ENCODE measurements at regions not wholly inside any gene's neighbourhood (a gene's known extent, or its start where the extent isn't known, plus 50 kb on each side); places are given as distances from the start of the nearest gene placed in this dataset.
"Not testable (repeated sequence)": the region's sequence is repeated elsewhere in the genome, so short reads cannot be mapped to it uniquely, and the experiment has no call there.

DNA sequence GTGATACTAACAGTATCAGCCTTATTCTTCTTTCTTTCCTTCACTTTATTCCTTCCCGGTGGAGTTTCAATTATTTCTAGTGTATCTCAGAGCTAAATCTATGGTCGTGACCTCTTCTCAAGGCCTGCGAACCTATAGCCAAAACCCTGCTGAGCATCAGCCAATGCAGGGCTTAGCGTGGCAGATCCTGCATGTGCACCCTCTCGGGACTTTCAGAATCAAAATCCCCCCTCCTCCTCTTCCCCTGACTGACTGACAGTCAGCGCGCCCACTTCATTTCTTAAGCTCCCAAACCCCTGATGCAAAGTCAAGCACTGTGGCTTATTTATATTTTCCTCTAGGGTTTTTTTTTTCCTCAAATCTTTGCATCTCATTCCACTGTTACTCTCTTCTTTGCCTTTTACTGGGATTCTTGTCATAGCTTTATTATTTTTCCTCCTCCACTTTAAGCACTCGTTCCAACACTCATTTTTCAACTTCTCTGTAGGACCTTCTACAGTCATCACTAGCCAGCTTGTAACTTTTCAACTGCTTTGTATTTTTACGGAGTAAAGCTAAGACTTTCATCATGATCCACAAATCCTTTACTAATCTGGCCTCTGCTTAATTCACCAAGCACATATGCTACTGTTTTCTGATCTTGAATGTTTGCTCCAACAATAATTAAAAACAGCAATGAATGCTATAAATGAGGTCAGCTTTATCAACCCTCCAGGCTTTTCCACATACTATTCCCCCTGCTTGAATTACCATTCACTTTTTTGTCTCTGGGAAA is 896.5 kb upstream of the PIK3C3 start:
- DNase-seq (ENCODE audit: low read depth, low spot score) = no peak

DNA sequence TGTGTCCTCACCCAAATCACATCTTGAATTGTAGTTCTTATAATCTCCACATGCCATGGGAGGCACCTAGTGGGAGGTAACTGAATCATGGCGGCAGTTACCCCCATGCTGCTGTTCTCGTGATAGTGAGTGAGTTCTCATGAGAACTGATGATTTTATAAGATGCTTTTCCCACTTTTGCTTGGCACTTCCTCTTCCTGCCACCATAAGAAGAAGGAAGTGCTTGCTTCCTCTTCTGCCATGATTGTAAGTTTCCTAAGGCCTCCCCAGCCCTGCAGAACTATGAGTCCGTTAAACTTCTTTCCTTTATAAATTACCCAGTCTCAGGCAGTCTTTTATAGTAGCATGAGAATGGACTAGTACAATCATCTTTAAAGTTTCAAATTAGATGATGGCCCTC is 902.4 kb upstream of the PIK3C3 start:
- no peak for DNase-seq (ENCODE audit: low read depth, low spot score)

DNA sequence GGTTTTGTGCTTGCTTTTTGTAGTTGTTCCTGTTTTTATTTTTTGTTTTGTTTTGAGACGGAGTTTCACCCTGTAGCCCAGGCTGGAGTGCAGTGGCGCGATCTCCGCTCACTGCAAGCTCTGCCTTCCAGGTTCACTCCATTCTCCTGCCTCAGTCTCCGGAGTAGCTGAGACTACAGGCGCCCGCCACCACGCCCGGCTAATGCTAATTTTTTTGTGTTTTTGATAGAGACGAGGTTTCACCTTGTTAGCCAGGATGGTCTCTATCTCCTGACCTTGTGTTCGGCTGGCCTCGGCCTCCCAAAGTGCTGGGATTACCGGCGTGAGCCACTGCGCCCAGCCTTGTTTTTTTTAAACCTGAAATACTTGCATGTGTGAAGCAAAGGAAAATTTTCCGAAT is 908.8 kb upstream of the PIK3C3 start:
- not testable (repeated sequence) for DNase-seq (ENCODE audit: low read depth, low spot score)

DNA sequence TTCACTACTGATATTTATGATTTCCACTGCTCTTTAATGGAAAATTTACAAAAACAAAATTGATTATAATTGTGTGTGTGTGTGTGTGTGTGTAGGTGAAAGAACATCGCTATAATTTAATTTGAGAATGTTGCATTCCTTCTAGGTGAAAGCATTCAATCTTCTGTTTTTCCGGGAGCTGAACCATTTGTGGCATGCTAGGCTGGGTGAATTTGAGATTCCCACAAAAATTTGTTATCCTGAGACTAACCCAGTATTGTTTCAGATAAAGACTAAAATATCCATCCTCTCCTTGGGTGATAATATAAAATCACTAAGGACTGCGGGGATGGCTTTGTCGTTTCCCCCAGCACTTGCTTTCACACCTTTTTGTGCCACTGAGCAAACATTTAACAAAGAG is 911.2 kb upstream of the PIK3C3 start:
- DNase-seq (ENCODE audit: low read depth, low spot score) = no peak

DNA sequence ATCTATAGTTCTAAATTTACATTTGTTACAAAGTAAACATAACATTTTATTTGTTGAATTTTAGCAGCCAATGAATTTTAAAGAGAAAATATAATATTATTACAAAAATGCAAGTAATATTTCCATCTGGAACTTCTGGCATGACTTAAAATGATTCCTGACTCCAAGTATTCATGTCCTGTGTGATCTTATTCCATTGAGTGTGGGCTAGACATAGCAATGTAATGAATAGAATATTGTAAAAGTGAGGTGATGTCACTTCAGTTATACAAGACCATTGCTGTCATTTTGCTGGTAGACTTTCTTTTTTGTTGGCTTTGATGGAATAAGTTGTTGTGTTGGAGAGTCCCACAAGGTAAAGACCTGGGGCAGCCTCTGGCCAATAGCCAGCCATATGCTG is 912.2 kb upstream of the PIK3C3 start:
- DNase-seq (ENCODE audit: low read depth, low spot score) = no peak

DNA sequence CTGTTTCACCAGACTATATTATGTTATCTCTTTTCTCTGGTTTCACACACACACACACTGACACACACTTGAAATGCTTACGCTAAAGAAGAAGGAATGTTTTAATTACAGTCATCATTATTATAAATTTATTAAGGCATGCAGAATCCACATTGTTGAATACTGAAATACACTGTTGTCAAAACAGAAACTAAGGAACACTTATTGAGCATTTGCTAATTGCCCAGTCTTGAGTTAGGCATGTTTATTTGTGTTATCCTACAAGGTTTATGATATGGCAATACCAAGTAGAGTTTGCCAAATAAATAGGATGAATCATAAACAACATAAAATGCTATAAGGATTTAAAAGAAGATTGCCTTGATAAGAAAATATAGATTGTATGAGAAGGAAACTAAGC is 917.0 kb upstream of the PIK3C3 start:
- DNase-seq (ENCODE audit: low read depth, low spot score) = no peak

DNA sequence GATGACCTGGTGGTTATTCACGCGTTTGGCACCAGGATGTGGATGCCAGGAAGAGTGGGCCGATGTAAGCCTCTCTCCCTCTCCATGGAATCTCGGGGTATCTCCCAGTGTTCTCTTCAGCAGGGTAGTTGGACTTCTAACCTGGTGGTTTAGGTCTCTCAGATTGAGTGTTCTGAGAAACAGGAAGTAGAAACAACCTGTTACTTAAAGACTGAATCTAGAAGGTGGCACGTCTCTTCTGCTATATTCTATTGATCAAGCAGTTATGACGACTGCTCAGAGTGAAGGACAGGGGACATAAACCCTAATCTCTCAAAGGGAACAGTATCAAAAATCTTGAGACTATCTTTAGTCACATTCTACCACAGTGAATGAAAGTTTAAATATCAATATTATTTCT is 918.7 kb upstream of the PIK3C3 start:
- DNase-seq (ENCODE audit: low read depth, low spot score) = no peak

DNA sequence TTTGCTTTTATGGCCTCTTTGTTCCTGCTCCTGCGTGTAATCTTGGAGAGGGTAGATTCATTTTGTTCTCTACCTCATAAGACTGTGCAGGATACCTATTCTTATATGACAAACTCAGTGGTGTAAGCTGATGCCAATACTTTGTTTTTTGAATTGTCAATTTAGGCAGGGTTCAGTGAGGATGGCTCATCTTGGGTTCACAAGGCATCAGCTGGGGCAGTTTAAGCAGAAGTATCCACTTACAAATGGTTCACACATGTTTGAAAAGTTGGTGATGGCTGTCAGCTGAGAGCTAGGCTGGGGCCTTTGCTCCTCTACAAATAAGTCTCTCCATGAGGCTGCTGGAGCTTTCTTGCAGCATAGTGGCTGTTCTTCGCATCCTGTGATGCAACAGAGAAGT is 920.6 kb upstream of the PIK3C3 start:
- DNase-seq (ENCODE audit: low read depth, low spot score) = no peak

DNA sequence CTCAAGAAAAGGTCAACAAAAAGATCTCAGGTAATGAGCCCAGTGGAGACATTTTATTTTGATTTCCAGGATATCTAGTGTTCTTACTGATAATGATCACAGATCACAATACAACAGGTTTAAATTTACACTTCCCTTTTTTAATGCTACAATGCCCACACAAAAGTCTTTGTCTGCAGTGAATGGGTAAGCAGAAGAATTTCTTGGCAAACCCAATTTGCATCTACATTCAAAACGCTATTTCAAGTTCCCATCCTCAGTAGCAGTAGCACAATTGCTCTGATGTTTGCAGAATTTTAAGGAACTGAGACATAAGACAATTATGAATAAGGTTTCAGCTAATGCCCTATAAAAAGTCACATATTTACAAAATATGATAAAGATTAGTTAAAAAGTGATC is 929.4 kb upstream of the PIK3C3 start:
- no peak for DNase-seq (ENCODE audit: low read depth, low spot score)

DNA sequence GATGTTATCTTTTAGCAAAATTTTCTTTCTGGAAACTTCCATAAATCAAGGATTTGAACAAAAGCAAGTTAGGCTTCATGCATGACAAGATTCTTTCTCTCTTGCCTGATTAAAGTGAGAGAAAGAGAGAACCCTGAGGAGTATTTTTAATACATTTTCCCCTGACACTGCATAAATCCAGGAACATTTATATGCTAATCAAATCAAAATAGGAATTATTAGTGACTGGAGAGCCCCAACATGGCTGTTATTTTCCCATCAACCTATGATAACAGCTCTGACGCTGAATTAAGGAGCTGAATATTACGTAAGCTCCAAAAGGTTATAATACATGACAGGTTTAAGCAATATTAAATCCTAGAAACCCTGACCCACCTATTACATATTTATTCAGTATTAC is 930.2 kb upstream of the PIK3C3 start:
- DNase-seq (ENCODE audit: low read depth, low spot score) = no peak

DNA sequence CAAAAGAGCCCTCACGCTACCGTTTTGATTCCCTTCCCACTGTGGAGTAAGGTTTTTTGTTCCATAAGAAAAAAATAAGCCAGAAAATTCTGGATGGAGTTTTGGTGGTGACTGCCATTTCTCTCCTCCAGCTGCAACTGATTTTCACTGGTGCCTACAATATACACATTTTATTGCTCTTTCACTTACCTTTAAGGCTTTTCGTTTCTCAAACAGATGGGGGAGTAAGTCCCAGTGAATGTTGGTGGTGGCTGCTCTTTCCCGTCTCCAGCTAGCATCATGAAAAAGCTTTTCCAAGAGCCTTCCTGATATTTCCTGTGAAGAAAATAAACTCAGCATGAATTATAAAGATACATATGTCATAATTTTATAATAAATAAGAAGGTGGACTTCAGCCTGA is 932.5 kb upstream of the PIK3C3 start:
- no peak for DNase-seq (ENCODE audit: low read depth, low spot score)

DNA sequence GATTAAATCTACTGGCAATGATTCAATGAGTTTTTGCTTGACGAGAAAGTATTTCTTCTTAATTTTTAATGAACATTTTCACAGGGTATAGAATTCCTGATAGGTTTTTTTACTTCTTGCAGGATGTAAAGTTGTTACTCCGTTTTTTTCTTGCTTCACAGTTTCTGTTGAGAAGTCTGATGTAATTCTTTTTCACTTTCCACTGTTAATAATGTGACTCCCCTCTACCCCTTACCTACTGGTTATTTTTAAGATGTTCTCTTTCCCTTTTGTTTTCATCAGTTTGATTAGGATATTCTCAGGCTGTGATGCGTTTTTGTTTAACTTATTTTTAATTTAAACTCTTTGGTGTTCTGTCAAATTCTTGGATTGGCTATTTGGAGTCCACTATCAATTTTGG is 933.9 kb upstream of the PIK3C3 start:
- DNase-seq (ENCODE audit: low read depth, low spot score) = no peak

DNA sequence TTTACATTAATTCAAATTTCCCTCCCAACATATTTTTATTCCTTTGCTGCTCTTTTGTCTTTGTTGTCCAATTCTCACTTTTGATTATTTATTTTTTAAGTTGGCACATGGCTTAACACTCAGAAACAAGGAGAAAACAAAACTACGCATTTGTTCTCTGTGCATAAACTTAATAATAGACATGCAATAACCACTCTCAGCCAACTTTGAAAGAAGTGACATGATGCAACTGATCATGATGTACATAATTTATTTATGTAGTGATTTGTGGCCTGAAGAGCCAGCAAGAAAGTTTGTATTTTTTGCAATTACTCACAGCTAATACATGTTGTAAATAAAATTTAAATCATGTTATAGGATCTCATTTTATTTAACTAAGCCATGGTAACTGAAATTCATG is 942.8 kb upstream of the PIK3C3 start:
- no peak for DNase-seq (ENCODE audit: low read depth, low spot score)

DNA sequence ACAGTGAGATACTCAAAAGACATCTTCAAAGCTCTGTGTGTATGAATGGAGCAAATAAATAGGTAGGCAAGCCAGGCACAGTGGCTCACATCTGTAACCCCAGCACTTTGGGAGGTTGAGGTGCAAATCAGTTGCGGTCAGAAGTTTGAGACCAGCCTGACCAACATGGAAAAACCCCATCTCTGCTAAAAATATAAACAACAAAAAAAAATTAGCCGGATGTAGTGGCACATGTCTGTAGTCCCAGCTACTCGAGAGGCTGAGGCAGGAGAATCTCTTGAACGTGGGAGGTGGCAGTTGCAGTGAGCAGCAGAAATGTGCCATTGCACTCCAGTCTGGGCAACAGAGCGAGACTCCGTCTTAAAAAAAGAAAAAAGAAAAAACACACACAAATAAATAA is 945.1 kb upstream of the PIK3C3 start:
- DNase-seq (ENCODE audit: low read depth, low spot score) = no peak

DNA sequence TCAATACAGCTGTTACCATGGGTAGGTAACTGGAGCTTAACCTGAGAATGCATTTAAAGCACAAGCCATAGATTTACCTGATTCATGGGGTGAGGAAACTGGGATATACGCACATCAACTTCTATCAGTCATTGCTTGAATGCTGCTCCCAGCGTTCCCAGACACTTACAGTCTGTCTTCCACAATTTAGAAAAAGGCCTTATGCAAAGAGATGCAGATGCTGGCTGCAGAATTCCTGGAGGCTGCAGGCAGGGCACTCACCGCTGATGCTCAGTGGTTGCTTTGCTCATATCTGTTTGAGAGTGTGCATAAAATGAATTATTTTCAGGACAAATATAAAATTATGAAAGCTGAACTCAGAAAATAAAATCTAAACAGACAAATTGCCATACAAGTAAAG is 950.7 kb upstream of the PIK3C3 start:
- DNase-seq (ENCODE audit: low read depth, low spot score) = no peak

DNA sequence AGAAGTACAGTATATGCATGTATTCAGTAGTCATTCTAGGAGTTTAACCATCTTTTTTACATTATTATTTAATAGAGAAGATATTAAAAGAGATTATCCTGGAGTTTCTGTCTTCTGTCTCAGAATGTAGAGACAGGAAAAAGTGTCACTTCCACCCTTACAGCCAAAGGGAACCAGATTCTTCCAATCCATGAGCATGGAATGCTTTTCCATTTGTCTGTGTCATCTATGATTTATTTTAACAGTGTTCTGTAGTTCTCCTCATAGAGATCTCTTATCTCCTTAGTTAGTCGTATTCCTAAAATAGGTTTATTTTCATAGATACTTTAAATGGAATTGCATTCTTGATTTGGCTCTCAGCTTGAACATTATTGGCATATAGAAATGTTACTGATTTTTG is 959.5 kb upstream of the PIK3C3 start:
- DNase-seq (ENCODE audit: low read depth, low spot score) = no peak

DNA sequence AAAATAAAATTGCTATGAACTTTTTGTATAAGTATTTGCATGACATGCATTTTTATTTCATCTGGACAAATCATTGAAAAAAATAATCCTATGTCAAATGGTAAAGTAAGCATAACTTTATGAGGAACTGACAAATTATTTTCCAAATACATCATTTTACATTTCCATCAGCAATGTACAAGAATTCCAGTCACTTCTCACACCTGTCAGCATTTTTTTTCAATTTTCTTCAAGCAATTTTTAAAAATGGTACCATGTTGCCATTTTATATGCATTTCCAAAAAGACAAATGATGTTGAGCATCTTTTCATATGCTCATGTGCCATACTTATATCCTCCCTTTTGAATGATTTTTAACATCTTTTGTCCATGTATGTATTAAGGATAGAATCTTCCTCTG is 961.7 kb upstream of the PIK3C3 start:
- DNase-seq (ENCODE audit: low read depth, low spot score) = no peak

DNA sequence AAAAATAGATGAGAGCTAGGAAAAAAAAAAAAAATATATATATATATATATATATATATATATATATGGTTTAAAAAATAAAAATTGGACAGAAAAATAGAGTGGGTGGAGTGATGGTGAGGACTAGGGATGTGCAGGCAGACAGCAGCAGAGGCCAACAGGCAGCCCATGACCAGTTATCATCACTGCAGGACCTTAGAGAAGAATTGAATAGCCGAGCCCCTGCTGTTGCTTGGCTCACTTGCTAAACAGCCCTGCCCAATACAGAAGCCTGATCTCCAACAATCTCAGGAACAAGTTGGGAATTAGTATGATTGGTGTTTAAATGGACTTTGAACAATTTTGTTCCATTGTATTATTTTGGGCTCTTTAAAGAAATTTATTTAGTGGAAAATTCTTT is 967.5 kb upstream of the PIK3C3 start:
- DNase-seq (ENCODE audit: low read depth, low spot score) = no peak

DNA sequence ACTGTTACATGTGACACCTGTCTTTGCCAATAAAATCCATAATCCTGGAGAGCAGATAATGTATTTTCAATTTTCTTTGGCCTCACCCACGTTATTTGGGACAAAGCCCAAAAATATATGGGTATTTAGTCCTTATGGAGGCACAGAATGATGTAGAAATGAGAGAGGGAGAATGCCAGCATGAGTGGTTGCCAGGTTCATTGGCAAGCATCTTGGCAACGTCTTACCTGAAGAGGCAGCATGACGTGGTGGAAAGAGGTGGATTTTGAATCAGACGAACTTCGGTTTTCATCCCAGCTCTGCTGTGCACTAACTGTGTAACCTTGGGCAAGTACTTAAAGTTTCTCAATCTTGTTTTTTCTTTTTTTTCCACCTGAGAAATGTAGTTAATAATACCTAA is 969.6 kb upstream of the PIK3C3 start:
- DNase-seq (ENCODE audit: low read depth, low spot score) = no peak

DNA sequence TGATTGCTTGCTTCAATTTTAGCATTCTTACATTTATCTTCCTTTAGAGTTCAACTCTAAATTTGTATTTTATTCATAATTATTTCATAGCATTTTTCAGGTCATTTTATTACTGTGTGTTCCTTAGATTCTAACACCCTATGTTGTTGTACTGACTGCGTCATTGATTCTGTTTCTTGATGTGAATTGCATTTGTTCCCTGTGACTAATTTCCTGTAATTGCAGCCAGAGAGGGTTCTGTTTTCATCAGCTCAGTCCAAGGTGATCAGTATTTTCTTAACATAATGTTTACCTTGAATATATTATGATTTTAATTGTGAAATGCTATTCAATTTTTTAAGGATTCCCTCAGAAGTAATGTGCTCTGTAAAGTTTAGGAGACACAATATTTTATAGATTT is 970.2 kb upstream of the PIK3C3 start:
- DNase-seq (ENCODE audit: low read depth, low spot score) = no peak

DNA sequence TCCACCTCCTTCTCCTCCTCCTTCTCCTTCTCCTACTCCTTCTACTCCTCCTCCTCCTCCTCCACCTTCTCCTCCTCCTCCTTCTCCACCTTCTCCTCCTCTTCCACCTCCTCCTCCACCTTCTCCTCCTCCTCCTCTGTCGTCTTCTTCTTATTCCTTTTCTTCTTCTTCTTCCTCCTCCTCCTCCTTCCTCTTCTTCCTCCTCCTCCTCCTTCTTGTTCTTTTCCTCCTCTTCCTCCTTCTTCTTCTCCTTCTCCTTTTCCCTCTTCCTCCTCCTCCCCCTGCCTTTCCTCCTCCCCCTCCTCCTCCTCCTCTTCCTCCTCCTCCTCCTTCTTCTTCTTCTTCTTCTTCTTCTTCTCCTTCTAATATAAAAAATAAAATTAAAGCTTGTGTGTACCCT is 971.2 kb upstream of the PIK3C3 start:
- no peak for DNase-seq (ENCODE audit: low read depth, low spot score)

DNA sequence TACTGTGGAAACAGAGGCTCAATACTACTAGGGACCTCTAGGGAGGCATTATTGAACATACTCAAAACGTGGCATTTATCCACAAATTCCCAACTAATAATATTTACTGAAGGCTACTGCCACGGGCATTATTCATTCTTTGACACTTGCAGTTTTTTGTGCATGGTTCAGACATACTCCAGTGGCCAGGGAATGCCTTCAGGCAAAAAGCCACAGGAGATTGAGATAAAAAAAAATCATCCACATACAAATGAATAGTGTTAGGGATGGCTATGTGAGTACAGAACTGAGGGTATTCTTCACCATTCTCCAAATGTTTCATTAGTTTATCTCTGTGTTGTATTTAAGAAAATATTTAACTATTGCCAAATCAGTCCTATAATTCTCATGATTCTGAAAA is 974.9 kb upstream of the PIK3C3 start:
- no peak for DNase-seq (ENCODE audit: low read depth, low spot score)

DNA sequence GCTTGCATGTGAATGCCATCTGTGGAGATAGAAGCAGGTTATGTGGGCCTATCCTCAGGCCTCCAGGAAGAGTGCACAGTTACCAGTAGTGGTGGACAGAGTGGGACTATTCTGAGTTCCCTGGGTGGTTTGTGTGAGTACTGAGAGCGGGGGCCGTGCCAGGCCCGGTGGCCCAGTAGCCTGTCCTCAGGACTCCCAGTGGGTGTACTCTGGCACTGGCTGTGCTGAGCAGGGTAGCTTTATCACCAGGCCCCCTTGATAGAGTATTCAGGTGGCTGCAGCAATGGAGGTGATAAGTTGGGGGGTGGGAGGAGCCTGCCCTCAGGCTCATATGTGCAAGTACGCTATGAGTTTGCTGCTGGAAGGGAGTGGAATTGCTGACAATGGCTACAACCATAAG is 979.0 kb upstream of the PIK3C3 start:
- no peak for DNase-seq (ENCODE audit: low read depth, low spot score)

DNA sequence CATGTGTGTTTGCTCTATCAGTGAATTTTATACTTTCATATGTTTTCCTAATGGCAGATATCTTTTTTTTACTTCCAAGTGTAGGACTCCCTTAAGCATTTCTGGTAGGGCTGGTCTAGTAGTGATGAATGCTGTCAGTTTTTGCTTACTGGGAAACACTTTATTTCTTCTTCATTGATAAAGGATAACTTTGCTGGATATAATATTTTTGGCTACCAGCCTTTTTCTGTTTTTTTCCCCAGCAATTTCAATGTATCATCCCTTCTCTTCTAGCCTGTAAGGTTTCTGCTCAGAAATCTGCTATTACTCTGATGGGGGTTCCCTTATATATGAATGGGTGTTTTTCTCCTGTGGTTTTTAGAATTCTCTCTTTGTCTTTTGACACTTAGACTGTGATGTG is 980.6 kb upstream of the PIK3C3 start:
- DNase-seq (ENCODE audit: low read depth, low spot score) = no peak

Data from iPS DF 19.7 (cell line).